HepG2 (cell line): ENCODE measurements at regions not wholly inside any gene's neighbourhood (a gene's known extent, or its start where the extent isn't known, plus 50 kb on each side); places are given as distances from the start of the nearest gene placed in this dataset.

Experiments
- BRCA1 ChIP-seq: sonication (generic); formaldehyde crosslinking; IDR thresholded peaks from 2 replicates; pipeline ENCODE4 v1.4.0; 2020; ENCODE audit warnings: missing genetic modification reagents
- CAMTA2 ChIP-seq: sonication (generic); formaldehyde crosslinking; IDR thresholded peaks from 2 replicates; pipeline ENCODE4 v1.4.0; 2020; ENCODE audit warnings: mild to moderate bottlenecking, missing genetic modification reagents, borderline replicate concordance
- DPF2 ChIP-seq: sonication (generic); formaldehyde crosslinking; IDR thresholded peaks from 2 replicates; pipeline ENCODE4 v1.4.0; 2020; ENCODE audit warnings: mild to moderate bottlenecking, low read depth, missing genetic modification reagents, borderline replicate concordance
- ERF ChIP-seq: IDR thresholded peaks from 2 replicates; pipeline ENCODE4 v1.6.1; 2018; ENCODE audit warnings: missing biosample characterization, missing genetic modification reagents
- IKZF4 ChIP-seq: sonication (generic); formaldehyde crosslinking; IDR thresholded peaks from 2 replicates; pipeline ENCODE4 v1.5.1; 2020; ENCODE audit warnings: borderline replicate concordance, mild to moderate bottlenecking, low read depth, missing genetic modification reagents; ENCODE audit errors: not compliant biosample characterization
- MED1 ChIP-seq: sonication (generic); formaldehyde crosslinking; IDR thresholded peaks from 2 replicates; pipeline ENCODE4 v1.4.0; 2020; ENCODE audit warnings: missing genetic modification reagents
- MIER3 ChIP-seq: IDR thresholded peaks from 2 replicates; pipeline ENCODE4 v1.6.1; 2016; ENCODE audit warnings: missing compliant biosample characterization, borderline replicate concordance
- NFKBIZ ChIP-seq: IDR thresholded peaks from 2 replicates; pipeline ENCODE4 v1.6.1; 2018; ENCODE audit warnings: missing genetic modification reagents, missing compliant biosample characterization
- POGZ ChIP-seq: sonication (generic); formaldehyde crosslinking; IDR thresholded peaks from 2 replicates; pipeline ENCODE4 v1.4.0; 2020; ENCODE audit warnings: mild to moderate bottlenecking, missing genetic modification reagents
- SRSF9 ChIP-seq: fragments of 200-400 bp; formaldehyde crosslinking; IDR thresholded peaks from 2 replicates; pipeline ENCODE4 v1.6.1; 2018; ENCODE audit warnings: borderline replicate concordance, mild to moderate bottlenecking, low read depth, low read length; ENCODE audit not compliant: insufficient read depth, poor library complexity, severe bottlenecking
- U2AF2 ChIP-seq: fragments of 200-400 bp; formaldehyde crosslinking; IDR thresholded peaks from 2 replicates; pipeline ENCODE4 v1.6.1; 2017; ENCODE audit warnings: low read depth, mild to moderate bottlenecking, low read length
- ZFP41 ChIP-seq: sonication (generic); formaldehyde crosslinking; IDR thresholded peaks from 2 replicates; pipeline ENCODE4 v1.4.0; 2020; ENCODE audit warnings: mild to moderate bottlenecking, missing genetic modification reagents, borderline replicate concordance
- ZMYM4 ChIP-seq: sonication (generic); formaldehyde crosslinking; IDR thresholded peaks from 2 replicates; pipeline ENCODE4 v1.8.1; 2023; ENCODE audit warnings: mild to moderate bottlenecking, missing genetic modification reagents
- ZNF543 ChIP-seq: sonication (generic); formaldehyde crosslinking; IDR thresholded peaks from 2 replicates; pipeline ENCODE4 v1.4.0; 2020; ENCODE audit warnings: mild to moderate bottlenecking, missing genetic modification reagents
- ZNF839 ChIP-seq: sonication (generic); formaldehyde crosslinking; IDR thresholded peaks from 2 replicates; pipeline ENCODE4 v1.4.0; 2020; ENCODE audit warnings: missing genetic modification reagents, mild to moderate bottlenecking, borderline replicate concordance
- ZSCAN21 ChIP-seq: sonication (generic); formaldehyde crosslinking; IDR thresholded peaks from 2 replicates; pipeline ENCODE4 v1.8.0; 2022; ENCODE audit warnings: mild to moderate bottlenecking, missing genetic modification reagents, moderate library complexity, borderline replicate concordance
- ZSCAN25 ChIP-seq: sonication (generic); formaldehyde crosslinking; IDR thresholded peaks from 2 replicates; pipeline ENCODE4 v1.8.0; 2022; ENCODE audit warnings: mild to moderate bottlenecking, missing genetic modification reagents
- TF ChIP-seq, protein P1 (sequence below), 2 experiments: sonication (generic) in 1 of 2; formaldehyde crosslinking in 1 of 2; IDR thresholded peaks; 2 replicates each; pipeline versions ENCODE4 v1.5.1 to v1.6.1; 2011 to 2020; ENCODE audit warnings: borderline replicate concordance in 1 of 2, low read depth in 1 of 2, low read length in 1 of 2, mild to moderate bottlenecking in 1 of 2, missing genetic modification reagents in 1 of 2, moderate library complexity in 1 of 2
- TF ChIP-seq, protein P2 (sequence below): sonication (generic); IDR thresholded peaks from 2 replicates; pipeline ENCODE4 v1.6.1; 2016; ENCODE audit warnings: low read depth, borderline replicate concordance
- TF ChIP-seq, protein P3 (sequence below): sonication (generic); formaldehyde crosslinking; IDR thresholded peaks from 2 replicates; pipeline ENCODE4 v1.4.0; 2020; ENCODE audit warnings: missing genetic modification reagents, borderline replicate concordance
- TF ChIP-seq, protein P4 (sequence below): sonication (generic); formaldehyde crosslinking; IDR thresholded peaks from 2 replicates; pipeline ENCODE4 v1.8.1; 2023; ENCODE audit warnings: mild to moderate bottlenecking, missing genetic modification reagents

DNA sequence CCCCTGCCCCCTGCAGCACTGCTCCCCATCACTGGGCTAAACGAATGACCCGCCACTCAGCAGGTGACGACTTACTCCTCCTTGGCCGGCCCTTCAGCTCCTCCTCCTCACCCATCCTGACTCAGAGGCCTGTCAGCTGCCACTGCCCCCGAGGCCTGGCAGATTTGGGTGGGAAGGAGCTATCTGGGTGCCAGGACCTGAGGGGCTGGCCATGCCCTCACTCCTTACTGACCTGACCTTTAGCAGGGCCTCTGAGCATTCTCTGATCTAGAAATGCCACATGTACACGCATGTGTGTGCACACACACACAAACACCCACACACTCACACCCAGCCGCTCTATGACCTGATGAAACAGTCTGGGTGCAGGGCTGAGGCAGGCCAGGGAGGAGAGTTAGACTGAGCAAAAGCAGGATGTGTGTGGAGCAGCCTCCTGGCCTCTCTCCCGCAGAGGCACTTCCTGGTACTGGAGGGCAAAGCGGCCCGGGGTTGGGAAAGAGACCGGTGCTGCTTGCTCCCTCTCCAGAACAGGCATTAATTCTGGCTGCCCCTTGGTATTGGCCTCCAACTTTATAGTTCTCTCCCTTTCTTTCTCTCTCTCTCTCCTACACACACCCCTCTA lies 68.0 kb downstream of the ZFP36L2 start (continued):
- TF ChIP-seq IKZF4 (CRISPR knock-in tag): peak; percentile 43
- 0 out of 2 replicates have a peak, but pooled peaks have one; percentile 71 for TF ChIP-seq BRCA1 (CRISPR knock-in tag)
- TF ChIP-seq DPF2: peak; percentile 55; the same call in 1 of the 2 replicates
- TF ChIP-seq U2AF2: 0 out of 2 replicates have a peak, but pooled peaks have one; percentile 38
- TF ChIP-seq ZMYM4: 0 out of 2 replicates have a peak, but pooled peaks have one; percentile 0
- TF ChIP-seq MIER3 (CRISPR knock-in tag): peak; percentile 42; the same call in 1 of the 2 replicates
- peak; percentile 44; the same call in 1 of the 2 replicates for TF ChIP-seq ZSCAN21 (CRISPR knock-in tag)
- TF ChIP-seq, protein P1, sequence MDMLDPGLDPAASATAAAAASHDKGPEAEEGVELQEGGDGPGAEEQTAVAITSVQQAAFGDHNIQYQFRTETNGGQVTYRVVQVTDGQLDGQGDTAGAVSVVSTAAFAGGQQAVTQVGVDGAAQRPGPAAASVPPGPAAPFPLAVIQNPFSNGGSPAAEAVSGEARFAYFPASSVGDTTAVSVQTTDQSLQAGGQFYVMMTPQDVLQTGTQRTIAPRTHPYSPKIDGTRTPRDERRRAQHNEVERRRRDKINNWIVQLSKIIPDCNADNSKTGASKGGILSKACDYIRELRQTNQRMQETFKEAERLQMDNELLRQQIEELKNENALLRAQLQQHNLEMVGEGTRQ (IDR thresholded peaks at IDR 0.05; ENCODE audit: low read depth, low read length): no peak
- TF ChIP-seq, protein P1 (CRISPR knock-in tag; IDR thresholded peaks at IDR 0.05; ENCODE audit: borderline replicate concordance): no peak
- TF ChIP-seq MED1: peak; percentile 69
- TF ChIP-seq, protein P2, sequence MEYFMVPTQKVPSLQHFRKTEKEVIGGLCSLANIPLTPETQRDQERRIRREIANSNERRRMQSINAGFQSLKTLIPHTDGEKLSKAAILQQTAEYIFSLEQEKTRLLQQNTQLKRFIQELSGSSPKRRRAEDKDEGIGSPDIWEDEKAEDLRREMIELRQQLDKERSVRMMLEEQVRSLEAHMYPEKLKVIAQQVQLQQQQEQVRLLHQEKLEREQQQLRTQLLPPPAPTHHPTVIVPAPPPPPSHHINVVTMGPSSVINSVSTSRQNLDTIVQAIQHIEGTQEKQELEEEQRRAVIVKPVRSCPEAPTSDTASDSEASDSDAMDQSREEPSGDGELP: peak; percentile 51; the same call in 1 of the 2 replicates
- TF ChIP-seq ZSCAN25 (CRISPR knock-in tag): peak; percentile 100
- TF ChIP-seq, protein P3, sequence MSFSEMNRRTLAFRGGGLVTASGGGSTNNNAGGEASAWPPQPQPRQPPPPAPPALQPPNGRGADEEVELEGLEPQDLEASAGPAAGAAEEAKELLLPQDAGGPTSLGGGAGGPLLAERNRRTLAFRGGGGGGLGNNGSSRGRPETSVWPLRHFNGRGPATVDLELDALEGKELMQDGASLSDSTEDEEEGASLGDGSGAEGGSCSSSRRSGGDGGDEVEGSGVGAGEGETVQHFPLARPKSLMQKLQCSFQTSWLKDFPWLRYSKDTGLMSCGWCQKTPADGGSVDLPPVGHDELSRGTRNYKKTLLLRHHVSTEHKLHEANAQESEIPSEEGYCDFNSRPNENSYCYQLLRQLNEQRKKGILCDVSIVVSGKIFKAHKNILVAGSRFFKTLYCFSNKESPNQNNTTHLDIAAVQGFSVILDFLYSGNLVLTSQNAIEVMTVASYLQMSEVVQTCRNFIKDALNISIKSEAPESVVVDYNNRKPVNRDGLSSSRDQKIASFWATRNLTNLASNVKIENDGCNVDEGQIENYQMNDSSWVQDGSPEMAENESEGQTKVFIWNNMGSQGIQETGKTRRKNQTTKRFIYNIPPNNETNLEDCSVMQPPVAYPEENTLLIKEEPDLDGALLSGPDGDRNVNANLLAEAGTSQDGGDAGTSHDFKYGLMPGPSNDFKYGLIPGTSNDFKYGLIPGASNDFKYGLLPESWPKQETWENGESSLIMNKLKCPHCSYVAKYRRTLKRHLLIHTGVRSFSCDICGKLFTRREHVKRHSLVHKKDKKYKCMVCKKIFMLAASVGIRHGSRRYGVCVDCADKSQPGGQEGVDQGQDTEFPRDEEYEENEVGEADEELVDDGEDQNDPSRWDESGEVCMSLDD (CRISPR knock-in tag): 0 out of 2 replicates have a peak, but pooled peaks have one; percentile 19
- no peak for TF ChIP-seq SRSF9
- TF ChIP-seq NFKBIZ (CRISPR knock-in tag): no peak
- TF ChIP-seq ZNF543 (CRISPR knock-in tag): peak; percentile 38; the same call in 1 of the 2 replicates
- TF ChIP-seq CAMTA2 (CRISPR knock-in tag): peak; percentile 39; the same call in 1 of the 2 replicates
- peak; percentile 57; the same call in 1 of the 2 replicates for TF ChIP-seq POGZ (CRISPR knock-in tag)
- 0 out of 2 replicates have a peak, but pooled peaks have one; percentile 21 for TF ChIP-seq ZNF839 (CRISPR knock-in tag)
- TF ChIP-seq ERF: no peak
- TF ChIP-seq, protein P4, sequence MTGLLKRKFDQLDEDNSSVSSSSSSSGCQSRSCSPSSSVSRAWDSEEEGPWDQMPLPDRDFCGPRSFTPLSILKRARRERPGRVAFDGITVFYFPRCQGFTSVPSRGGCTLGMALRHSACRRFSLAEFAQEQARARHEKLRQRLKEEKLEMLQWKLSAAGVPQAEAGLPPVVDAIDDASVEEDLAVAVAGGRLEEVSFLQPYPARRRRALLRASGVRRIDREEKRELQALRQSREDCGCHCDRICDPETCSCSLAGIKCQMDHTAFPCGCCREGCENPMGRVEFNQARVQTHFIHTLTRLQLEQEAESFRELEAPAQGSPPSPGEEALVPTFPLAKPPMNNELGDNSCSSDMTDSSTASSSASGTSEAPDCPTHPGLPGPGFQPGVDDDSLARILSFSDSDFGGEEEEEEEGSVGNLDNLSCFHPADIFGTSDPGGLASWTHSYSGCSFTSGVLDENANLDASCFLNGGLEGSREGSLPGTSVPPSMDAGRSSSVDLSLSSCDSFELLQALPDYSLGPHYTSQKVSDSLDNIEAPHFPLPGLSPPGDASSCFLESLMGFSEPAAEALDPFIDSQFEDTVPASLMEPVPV (CRISPR knock-in tag): no peak; the same call in 1 of the 2 replicates
- 0 out of 2 replicates have a peak, but pooled peaks have one; percentile 26 for TF ChIP-seq ZFP41 (CRISPR knock-in tag)
